Breast epithelium (tissue), 4 donors: ENCODE measurements at regions not wholly inside any gene's neighbourhood (a gene's known extent, or its start where the extent isn't known, plus 50 kb on each side); places are given as distances from the start of the nearest gene placed in this dataset.

Experiments
- DNase-seq, 2 donors: peaks; one replicate each; pipeline ENCODE4 v3.0.0-alpha.2; 2019; ENCODE audit warnings: low spot score in 2 of 2
- H3K27ac ChIP-seq, 2 donors: fragments of 200-600 bp; sonication (generic) in 1 of 2; one replicate each; pipeline ENCODE4 v1.5.1; 2016 to 2019; ENCODE audit warnings: mild to moderate bottlenecking in 1 of 2
- H3K27me3 ChIP-seq, 2 donors: fragments of 200-600 bp; sonication (generic) in 1 of 2; one replicate each; pipeline versions ENCODE4 v1.5.1 to v1.6.0; 2017 to 2019; ENCODE audit warnings: control low read depth in 1 of 2, mild to moderate bottlenecking in 1 of 2
- H3K36me3 ChIP-seq: fragments of 200-600 bp; one replicate; pipeline ENCODE4 v1.5.1; 2019
- H3K4me1 ChIP-seq, 2 donors: fragments of 200-600 bp; sonication (generic); one replicate each; pipeline ENCODE4 v1.5.1; 2016 to 2019; ENCODE audit warnings: control low read depth in 1 of 2
- H3K4me3 ChIP-seq, 3 donors: fragments of 200-600 bp; sonication (generic); 1 replicate in 2 of 3; 2 replicates in 1 of 3; pipeline ENCODE4 v1.5.1; 2016 to 2019; ENCODE audit warnings: mild to moderate bottlenecking in 3 of 3, moderate library complexity in 2 of 3
- H3K9me3 ChIP-seq, 2 donors: fragments of 200-600 bp; sonication (generic) in 1 of 2; one replicate each; pipeline ENCODE4 v1.5.1; 2016 to 2019; ENCODE audit warnings: control low read depth in 1 of 2
- POLR2A ChIP-seq: fragments of 450-650 bp; IDR thresholded peaks from one replicate; pipeline ENCODE4 v1.6.1; 2016; ENCODE audit warnings: antibody characterized with exemption, mild to moderate bottlenecking, moderate library complexity
- POLR2AphosphoS5 ChIP-seq, 3 donors: sonication (generic); formaldehyde crosslinking; IDR thresholded peaks; one replicate each; pipeline ENCODE4 v1.6.1; 2017; ENCODE audit warnings: antibody characterized with exemption in 3 of 3
- intact Hi-C: fragments of 100-400 bp; cut with DNase I; formaldehyde crosslinking; loops from one replicate; pipeline ENCODE4 v1.15.1; 2023; ENCODE audit warnings: low total_unique reads
- TF ChIP-seq, protein P1 (sequence below), 3 donors: fragments of 450-650 bp; IDR thresholded peaks; one replicate each; pipeline ENCODE4 v1.5.1; 2016 to 2017; ENCODE audit warnings: antibody characterized with exemption in 3 of 3, mild to moderate bottlenecking in 3 of 3, moderate library complexity in 3 of 3

GRCh38 chr11:39249566-39250365, 2209.7 kb downstream of the LRRC4C start:
- Histone ChIP-seq H3K9me3 (peaks cover 0 to under 1% of the 10 kb centered on the region in 2 donors), H3K27me3 (no peaks in the 10 kb centered on the region), H3K27ac (no peak overlapping the region), H3K36me3 (no peaks in the 10 kb centered on the region), H3K4me3 (no peak overlapping the region), H3K4me1 (no peaks in the 10 kb centered on the region)
- TF ChIP-seq, protein P1, sequence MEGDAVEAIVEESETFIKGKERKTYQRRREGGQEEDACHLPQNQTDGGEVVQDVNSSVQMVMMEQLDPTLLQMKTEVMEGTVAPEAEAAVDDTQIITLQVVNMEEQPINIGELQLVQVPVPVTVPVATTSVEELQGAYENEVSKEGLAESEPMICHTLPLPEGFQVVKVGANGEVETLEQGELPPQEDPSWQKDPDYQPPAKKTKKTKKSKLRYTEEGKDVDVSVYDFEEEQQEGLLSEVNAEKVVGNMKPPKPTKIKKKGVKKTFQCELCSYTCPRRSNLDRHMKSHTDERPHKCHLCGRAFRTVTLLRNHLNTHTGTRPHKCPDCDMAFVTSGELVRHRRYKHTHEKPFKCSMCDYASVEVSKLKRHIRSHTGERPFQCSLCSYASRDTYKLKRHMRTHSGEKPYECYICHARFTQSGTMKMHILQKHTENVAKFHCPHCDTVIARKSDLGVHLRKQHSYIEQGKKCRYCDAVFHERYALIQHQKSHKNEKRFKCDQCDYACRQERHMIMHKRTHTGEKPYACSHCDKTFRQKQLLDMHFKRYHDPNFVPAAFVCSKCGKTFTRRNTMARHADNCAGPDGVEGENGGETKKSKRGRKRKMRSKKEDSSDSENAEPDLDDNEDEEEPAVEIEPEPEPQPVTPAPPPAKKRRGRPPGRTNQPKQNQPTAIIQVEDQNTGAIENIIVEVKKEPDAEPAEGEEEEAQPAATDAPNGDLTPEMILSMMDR (IDR thresholded peaks at IDR 0.05), result no peak
- TF ChIP-seq POLR2A, result no peak
- TF ChIP-seq POLR2AphosphoS5 (IDR thresholded peaks at IDR 0.05), result no peak
- intact Hi-C loops, result loop anchor here (5.0 kb wide), 1 partner anchor 698 kb away; no protein-coding TSS in a partner anchor
- no peak for DNase-seq

DNA sequence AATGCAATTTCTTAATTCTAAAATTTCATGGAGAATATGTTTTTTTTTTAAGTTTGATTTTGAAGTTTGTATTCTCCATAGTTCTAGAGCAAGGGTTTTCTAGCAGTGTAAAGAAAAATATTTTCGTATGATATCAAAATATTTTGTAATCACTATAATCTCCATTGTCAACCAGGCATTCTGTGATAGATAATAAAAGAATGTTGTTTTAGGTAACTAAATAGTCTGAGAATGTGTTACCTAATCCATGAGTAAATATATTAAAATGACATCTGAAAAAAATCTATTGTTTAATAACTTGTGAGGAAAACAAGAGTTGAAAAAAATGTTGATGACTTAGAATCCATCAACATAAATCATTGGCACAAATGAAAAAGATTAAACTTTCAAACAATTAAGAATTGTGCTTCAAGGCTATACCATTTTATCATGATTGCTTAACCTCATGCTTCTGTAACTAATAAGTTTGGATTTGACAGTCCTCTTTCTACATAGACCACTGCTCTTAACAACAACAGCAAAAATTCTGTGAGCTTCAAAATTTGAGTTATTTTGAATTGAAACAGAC, 2211.8 kb downstream of the LRRC4C start:
- intact Hi-C loops, result no loop called here
- no peak overlapping the region for H3K27ac ChIP-seq
- TF ChIP-seq POLR2A, result no peak
- no peak for TF ChIP-seq POLR2AphosphoS5 (IDR thresholded peaks at IDR 0.05)
- TF ChIP-seq, protein P1 (IDR thresholded peaks at IDR 0.05), result no peak
- no peak overlapping the region for H3K4me3 ChIP-seq
- no peaks in the 10 kb centered on the region for H3K4me1 ChIP-seq
- DNase-seq, result no peak
- no peaks in the 10 kb centered on the region for H3K36me3 ChIP-seq
- H3K9me3 ChIP-seq, result no peaks in the 10 kb centered on the region
- no peaks in the 10 kb centered on the region for H3K27me3 ChIP-seq

- TF ChIP-seq POLR2A, result no peak
- TF ChIP-seq POLR2AphosphoS5 (IDR thresholded peaks at IDR 0.05), result no peak
- TF ChIP-seq, protein P1 (IDR thresholded peaks at IDR 0.05), result no peak
- no peaks in the 10 kb centered on the region for H3K36me3 ChIP-seq
- no peak overlapping the region for H3K4me3 ChIP-seq
- no peak for DNase-seq
- peaks cover 0 to 7% of the 10 kb centered on the region in 2 donors for H3K9me3 ChIP-seq
- H3K4me1 ChIP-seq, result no peaks in the 10 kb centered on the region
- intact Hi-C loops, result no loop called here
- no peak overlapping the region for H3K27ac ChIP-seq
- H3K27me3 ChIP-seq, result no peaks in the 10 kb centered on the region
Observed at GRCh38 chr11:39239553-39239952, 2219.9 kb downstream of the LRRC4C start.

DNA sequence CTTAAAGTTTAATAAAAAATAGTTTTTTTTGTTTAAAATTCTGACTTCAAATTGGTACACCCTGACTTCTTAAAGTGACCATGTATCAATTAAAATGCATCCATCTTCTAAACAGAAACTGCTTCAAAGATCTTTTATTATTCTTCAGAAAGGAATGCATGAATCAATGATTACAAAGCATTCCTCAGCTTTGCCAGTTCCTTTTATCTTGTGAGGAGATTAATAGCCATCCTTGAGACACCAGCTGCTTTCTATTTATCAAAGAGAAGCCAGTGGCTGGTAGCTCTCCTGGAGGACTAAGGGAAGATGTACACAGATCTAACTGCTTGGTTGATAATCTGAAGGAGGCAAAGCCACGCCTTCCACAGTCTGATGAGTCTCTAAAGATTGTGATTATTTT, 2222.5 kb downstream of the LRRC4C start:
- DNase-seq, result no peak
- Histone ChIP-seq H3K27ac (no peak overlapping the region), H3K4me1 (no peaks in the 10 kb centered on the region), H3K9me3 (peaks cover 0 to 13% of the 10 kb centered on the region in 2 donors), H3K36me3 (no peaks in the 10 kb centered on the region), H3K27me3 (no peaks in the 10 kb centered on the region), H3K4me3 (no peak overlapping the region)
- TF ChIP-seq POLR2AphosphoS5 (IDR thresholded peaks at IDR 0.05), result no peak
- no peak for TF ChIP-seq POLR2A
- TF ChIP-seq, protein P1 (IDR thresholded peaks at IDR 0.05), result no peak
- intact Hi-C loops, result no loop called here

DNA sequence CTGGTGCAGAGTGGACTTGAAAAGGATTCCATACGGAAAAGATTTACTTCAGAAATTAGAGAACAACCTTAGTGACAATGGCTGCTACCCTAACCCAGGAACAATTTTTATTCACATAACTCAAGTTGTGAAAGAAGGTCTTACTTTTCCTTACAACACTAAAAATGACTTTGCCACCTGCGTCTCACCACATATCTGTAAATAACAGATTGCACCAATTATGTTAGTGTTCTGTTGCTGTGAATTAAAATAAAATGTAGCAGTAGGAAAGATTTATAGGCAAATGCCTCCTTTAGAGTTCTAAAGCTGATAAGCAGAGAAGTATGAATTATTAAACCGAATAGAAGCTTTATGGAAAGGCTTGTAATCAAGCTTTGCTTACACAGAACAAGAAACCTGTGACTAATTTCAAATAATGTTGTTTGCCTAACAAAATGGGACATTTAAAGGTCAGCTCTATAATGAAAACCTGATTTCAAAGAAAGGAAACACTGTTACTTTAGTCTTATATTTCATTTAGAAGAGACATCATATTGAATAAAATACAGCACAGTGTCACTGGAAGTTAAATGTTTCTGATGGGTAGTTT, 2237.8 kb downstream of the LRRC4C start:
- intact Hi-C loops, result no loop called here

More for the DNA sequence above, 2237.8 kb downstream of the LRRC4C start:
- TF ChIP-seq, protein P1 (IDR thresholded peaks at IDR 0.05), result no peak
- TF ChIP-seq POLR2AphosphoS5 (IDR thresholded peaks at IDR 0.05) (no peak), POLR2A (no peak)
- no peaks in the 10 kb centered on the region for H3K36me3 ChIP-seq
- H3K9me3 ChIP-seq, result no peaks in the 10 kb centered on the region
- H3K4me3 ChIP-seq, result no peak overlapping the region
- DNase-seq, result no peak
- no peaks in the 10 kb centered on the region for H3K4me1 ChIP-seq
- no peak overlapping the region for H3K27ac ChIP-seq
- H3K27me3 ChIP-seq, result no peaks in the 10 kb centered on the region
